Esophagus squamous epithelium (tissue), 5 donors: ENCODE measurements at regions not wholly inside any gene's neighbourhood (a gene's known extent, or its start where the extent isn't known, plus 50 kb on each side); places are given as distances from the start of the nearest gene placed in this dataset.

Source experiments
- DNase-seq: peaks from one replicate; lab custom pipeline; 2025; lab: John Stamatoyannopoulos, UW
- H3K27ac ChIP-seq, 4 donors: fragments of 200-600 bp; sonication (generic); one replicate each; pipeline ENCODE4 v1.5.1; 2016 to 2019; ENCODE audit warnings: mild to moderate bottlenecking in 1 of 4
- H3K27me3 ChIP-seq, 4 donors: fragments of 200-600 bp; sonication (generic); 1 replicate in 3 of 4; 2 replicates in 1 of 4; pipeline versions ENCODE4 v1.5.1 to v1.6.0; 2017 to 2021; ENCODE audit warnings: antibody characterized with exemption in 1 of 4
- H3K36me3 ChIP-seq, 3 donors: fragments of 200-600 bp; sonication (generic); one replicate each; pipeline ENCODE4 v1.5.1; 2016 to 2019
- H3K4me1 ChIP-seq, 3 donors: fragments of 200-600 bp; sonication (generic); one replicate each; pipeline ENCODE4 v1.5.1; 2017 to 2019
- H3K4me3 ChIP-seq, 4 donors: fragments of 200-600 bp; sonication (generic); 1 replicate in 3 of 4; 2 replicates in 1 of 4; pipeline ENCODE4 v1.5.1; 2016 to 2019; ENCODE audit warnings: mild to moderate bottlenecking in 2 of 4, moderate library complexity in 1 of 4
- H3K9me3 ChIP-seq, 3 donors: fragments of 200-600 bp; sonication (generic); one replicate each; pipeline ENCODE4 v1.5.1; 2016 to 2019
- POLR2A ChIP-seq, 4 donors: fragments of 450-650 bp; IDR thresholded peaks; one replicate each; pipeline ENCODE4 v1.6.1; 2017; ENCODE audit warnings: antibody characterized with exemption in 4 of 4, mild to moderate bottlenecking in 4 of 4, moderate library complexity in 3 of 4
- WGBS, 2 donors: methylation state at CpG; one replicate each; pipeline ENCODE4 v1.1.5; 2018; 5-methylcytosine and 5-hydroxymethylcytosine counted together
- intact Hi-C: fragments of 100-400 bp; cut with DNase I; formaldehyde crosslinking; loops from one replicate; pipeline ENCODE4 v1.15.0; 2022
- TF ChIP-seq, protein P1 (sequence below), 6 experiments: fragments of 450-650 bp in 4 of 6; fragments of 200-600 bp in 2 of 6; sonication (generic) in 2 of 6; IDR thresholded peaks; one replicate each; pipeline ENCODE4 v1.5.1; 2016 to 2019; ENCODE audit warnings: antibody characterized with exemption in 6 of 6, mild to moderate bottlenecking in 4 of 6, moderate library complexity in 4 of 6
- donor health status: DM: yes; HTN: yes; CAD: no.

DNA sequence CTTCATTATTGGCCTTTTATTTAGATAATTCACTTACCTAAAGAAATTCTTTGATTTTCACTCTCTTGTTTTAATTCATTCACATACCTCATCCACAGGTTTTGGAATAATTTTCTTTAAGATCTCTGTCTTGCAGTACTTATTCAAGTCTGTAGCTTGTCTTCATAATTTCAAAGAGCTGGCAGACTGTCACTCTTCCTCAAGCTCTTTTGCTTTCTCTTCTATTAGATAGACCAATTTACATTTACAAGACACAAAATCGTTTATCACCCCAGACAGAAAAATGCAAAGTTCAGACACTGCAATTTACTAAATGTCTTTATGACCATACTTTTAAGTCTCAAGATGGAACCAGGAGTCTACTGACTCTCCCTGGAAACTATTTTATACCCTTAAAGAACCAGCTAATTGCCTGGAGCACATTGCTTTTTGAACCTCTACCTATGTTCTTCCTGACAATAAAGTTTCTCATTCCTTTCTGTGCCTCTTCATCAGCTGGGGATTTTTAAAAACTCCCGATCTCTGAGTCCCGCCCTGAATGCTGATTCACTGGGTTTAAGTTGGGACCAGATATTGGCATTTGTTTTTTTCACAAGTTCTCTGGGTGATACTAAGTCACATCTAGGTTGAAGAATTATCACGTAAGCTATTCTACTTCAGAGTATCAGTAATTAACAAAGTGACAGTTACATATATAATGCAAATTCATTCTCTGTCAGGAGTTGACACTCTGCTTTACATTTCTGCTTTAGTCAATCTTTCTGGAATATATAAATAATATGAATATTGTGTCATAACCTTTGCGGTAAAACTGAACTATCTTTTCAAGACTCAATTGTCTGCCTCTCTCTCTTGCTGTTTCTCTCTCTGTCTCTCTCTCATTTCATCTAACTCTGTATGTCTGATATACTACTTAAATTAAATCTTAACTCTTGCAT, 196.4 kb downstream of the PCDH7 start:
- Histone ChIP-seq H3K27me3 (no peaks in the 10 kb centered on the region), H3K4me1 (no peaks in the 10 kb centered on the region), H3K4me3 (no peak overlapping the region), H3K36me3 (no peaks in the 10 kb centered on the region), H3K27ac (no peak overlapping the region), H3K9me3 (no peaks in the 10 kb centered on the region)
- intact Hi-C loops, result no loop called here
- 58 to 84% methylated on average over 5 of the region's 5 CpGs for WGBS, 2 donors
- DNase-seq, result no peak
- TF ChIP-seq POLR2A (IDR thresholded peaks at IDR 0.05), result no peak
- TF ChIP-seq, protein P1, sequence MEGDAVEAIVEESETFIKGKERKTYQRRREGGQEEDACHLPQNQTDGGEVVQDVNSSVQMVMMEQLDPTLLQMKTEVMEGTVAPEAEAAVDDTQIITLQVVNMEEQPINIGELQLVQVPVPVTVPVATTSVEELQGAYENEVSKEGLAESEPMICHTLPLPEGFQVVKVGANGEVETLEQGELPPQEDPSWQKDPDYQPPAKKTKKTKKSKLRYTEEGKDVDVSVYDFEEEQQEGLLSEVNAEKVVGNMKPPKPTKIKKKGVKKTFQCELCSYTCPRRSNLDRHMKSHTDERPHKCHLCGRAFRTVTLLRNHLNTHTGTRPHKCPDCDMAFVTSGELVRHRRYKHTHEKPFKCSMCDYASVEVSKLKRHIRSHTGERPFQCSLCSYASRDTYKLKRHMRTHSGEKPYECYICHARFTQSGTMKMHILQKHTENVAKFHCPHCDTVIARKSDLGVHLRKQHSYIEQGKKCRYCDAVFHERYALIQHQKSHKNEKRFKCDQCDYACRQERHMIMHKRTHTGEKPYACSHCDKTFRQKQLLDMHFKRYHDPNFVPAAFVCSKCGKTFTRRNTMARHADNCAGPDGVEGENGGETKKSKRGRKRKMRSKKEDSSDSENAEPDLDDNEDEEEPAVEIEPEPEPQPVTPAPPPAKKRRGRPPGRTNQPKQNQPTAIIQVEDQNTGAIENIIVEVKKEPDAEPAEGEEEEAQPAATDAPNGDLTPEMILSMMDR (IDR thresholded peaks at IDR 0.05), result no peak

GRCh38 chr4:30917946-30918345, 197.8 kb downstream of the PCDH7 start:
- TF ChIP-seq POLR2A (IDR thresholded peaks at IDR 0.05), result no peak
- TF ChIP-seq, protein P1 (IDR thresholded peaks at IDR 0.05), result no peak
- H3K27me3 ChIP-seq, result no peaks in the 10 kb centered on the region
- no peaks in the 10 kb centered on the region for H3K4me1 ChIP-seq
- no peak overlapping the region for H3K27ac ChIP-seq
- H3K4me3 ChIP-seq, result no peak overlapping the region
- intact Hi-C loops, result no loop called here
- no peak for DNase-seq
- H3K36me3 ChIP-seq, result no peaks in the 10 kb centered on the region
- H3K9me3 ChIP-seq, result no peaks in the 10 kb centered on the region

DNA sequence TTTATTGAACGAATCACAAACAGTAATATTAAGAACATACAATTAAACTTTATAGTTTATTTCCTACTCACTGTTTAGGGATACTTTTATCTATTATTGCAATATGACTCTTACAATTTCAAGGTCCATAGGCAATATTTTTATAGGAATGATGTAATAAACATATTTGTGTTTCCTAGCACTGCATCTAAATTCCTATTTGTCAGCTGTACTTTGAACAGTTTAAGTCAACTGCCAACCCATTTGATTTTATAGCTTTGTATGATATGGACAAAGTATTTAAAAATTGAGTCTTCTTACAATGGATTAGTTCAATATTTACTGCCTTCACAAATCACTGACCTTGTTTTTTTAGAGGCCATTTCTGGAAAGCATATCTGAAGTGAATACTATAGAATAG, 199.3 kb downstream of the PCDH7 start:
- TF ChIP-seq POLR2A (IDR thresholded peaks at IDR 0.05), result no peak
- TF ChIP-seq, protein P1 (IDR thresholded peaks at IDR 0.05), result no peak

DNA sequence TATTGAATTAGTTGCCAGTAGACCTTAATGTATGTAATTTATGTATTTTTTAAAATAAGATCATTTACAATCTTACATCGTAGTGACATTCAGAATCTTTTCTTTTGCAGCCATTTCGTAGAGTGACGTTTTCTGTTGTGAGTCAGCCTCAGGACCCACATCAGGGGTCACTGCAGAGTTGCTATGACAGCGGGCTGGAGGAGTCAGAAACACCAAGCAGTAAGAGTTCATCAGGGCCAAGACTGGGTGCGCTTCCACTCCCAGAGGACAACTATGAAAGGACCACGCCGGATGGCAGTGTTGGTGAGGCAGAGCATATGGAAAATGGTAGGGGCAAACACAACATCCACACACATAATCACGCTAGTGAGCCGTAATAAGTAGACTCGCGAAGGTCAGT, 199.9 kb downstream of the PCDH7 start:
- WGBS, 2 donors, result 93 to 96% methylated on average over 11 of the region's 11 CpGs
- Histone ChIP-seq H3K4me1 (no peaks in the 10 kb centered on the region), H3K27ac (no peak overlapping the region), H3K9me3 (no peaks in the 10 kb centered on the region), H3K4me3 (no peak overlapping the region), H3K27me3 (no peaks in the 10 kb centered on the region), H3K36me3 (no peaks in the 10 kb centered on the region)
- intact Hi-C loops, result no loop called here
- DNase-seq, result no peak
- TF ChIP-seq POLR2A (IDR thresholded peaks at IDR 0.05), result no peak
- TF ChIP-seq, protein P1 (IDR thresholded peaks at IDR 0.05), result no peak

More for the DNA sequence above, 199.3 kb downstream of the PCDH7 start:
- no peak for DNase-seq
- 84 to 86% methylated on average over 1 of the region's 1 CpG for WGBS, 2 donors
- Histone ChIP-seq H3K4me3 (no peak overlapping the region), H3K9me3 (no peaks in the 10 kb centered on the region), H3K36me3 (no peaks in the 10 kb centered on the region), H3K27me3 (no peaks in the 10 kb centered on the region), H3K27ac (no peak overlapping the region), H3K4me1 (no peaks in the 10 kb centered on the region)
- intact Hi-C loops, result no loop called here

- Histone ChIP-seq H3K4me3 (no peak overlapping the region), H3K36me3 (no peaks in the 10 kb centered on the region), H3K9me3 (no peaks in the 10 kb centered on the region), H3K27me3 (no peaks in the 10 kb centered on the region), H3K4me1 (no peaks in the 10 kb centered on the region), H3K27ac (no peak overlapping the region)
- 87% methylated on average over 4 of the region's 4 CpGs for WGBS, 2 donors
- intact Hi-C loops, result no loop called here
- TF ChIP-seq, protein P1 (IDR thresholded peaks at IDR 0.05), result no peak
- TF ChIP-seq POLR2A (IDR thresholded peaks at IDR 0.05), result no peak
- no peak for DNase-seq
Measured at GRCh38 chr4:30922625-30923024, 202.5 kb downstream of the PCDH7 start.
